HAP-1 (cell line): ENCODE measurements at regions not wholly inside any gene's neighbourhood (a gene's known extent, or its start where the extent isn't known, plus 50 kb on each side); places are given as distances from the start of the nearest gene placed in this dataset.
"Not testable (repeated sequence)": the region's sequence is repeated elsewhere in the genome, so short reads cannot be mapped to it uniquely, and the experiment has no call there.

ENCODE experiments used
- DNase-seq, 2 experiments: peaks; one replicate each; pipeline ENCODE4 v3.0.0-alpha.2; 2016 to 2020; ENCODE audit warnings: low spot score in 2 of 2
- H3K27me3 ChIP-seq: fragments of 250-450 bp; sonication (Bioruptor Pico); 2 replicates; pipeline ENCODE4 v1.5.1; 2020; ENCODE audit warnings: low read depth, mild to moderate bottlenecking, moderate library complexity
- H3K36me3 ChIP-seq: fragments of 250-450 bp; sonication (Bioruptor Pico); replicated peaks from 2 replicates; pipeline ENCODE4 v1.5.1; 2020; ENCODE audit warnings: mild to moderate bottlenecking
- H3K4me1 ChIP-seq: fragments of 250-450 bp; sonication (Bioruptor Pico); 2 replicates; pipeline ENCODE4 v1.5.1; 2020; ENCODE audit warnings: mild to moderate bottlenecking
- H3K4me3 ChIP-seq: fragments of 250-450 bp; sonication (Bioruptor Pico); 2 replicates; pipeline ENCODE4 v1.5.1; 2020; ENCODE audit warnings: mild to moderate bottlenecking, moderate library complexity
- H3K9me3 ChIP-seq: fragments of 250-450 bp; sonication (Bioruptor Pico); 2 replicates; pipeline ENCODE4 v1.5.1; 2020; ENCODE audit warnings: mild to moderate bottlenecking, moderate library complexity
- in situ Hi-C: fragments of 300-500 bp; cut with MboI; formaldehyde crosslinking; loops from 3 replicates; pipeline ENCODE4 v1.14.3; 2020; ENCODE audit warnings: low sequenced_read_pairs, inconsistent platforms, mixed read lengths

DNA sequence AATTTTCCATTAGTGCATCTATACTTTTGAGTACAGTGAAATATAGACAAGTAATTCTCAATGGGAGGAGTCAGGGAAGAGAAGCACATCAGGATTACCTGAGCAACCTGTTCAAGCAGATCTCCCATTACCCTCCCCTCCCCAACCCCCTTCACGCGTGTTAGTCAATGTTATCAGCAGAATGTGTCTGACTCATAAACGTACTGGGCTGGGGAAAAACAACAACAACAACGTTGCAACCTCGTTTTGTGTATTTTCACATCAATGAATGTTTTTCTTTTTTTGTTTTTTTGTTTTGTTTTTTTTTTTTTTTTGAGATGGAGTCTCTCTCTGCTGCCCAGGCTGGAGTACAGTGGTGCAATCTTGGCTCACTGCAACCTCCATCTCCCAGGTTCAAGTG, 287.0 kb upstream of the STXBP5 start:
- Histone ChIP-seq H3K4me3 (no peak overlapping the region), H3K27me3 (no peaks in the 10 kb centered on the region), H3K4me1 (peaks cover 9% of the 10 kb centered on the region; the same call in 1 of the 2 replicates), H3K9me3 (no peaks in the 10 kb centered on the region), H3K36me3 (no peaks in the 10 kb centered on the region)
- in situ Hi-C loops = no loop called here
- DNase-seq = no peak

DNA sequence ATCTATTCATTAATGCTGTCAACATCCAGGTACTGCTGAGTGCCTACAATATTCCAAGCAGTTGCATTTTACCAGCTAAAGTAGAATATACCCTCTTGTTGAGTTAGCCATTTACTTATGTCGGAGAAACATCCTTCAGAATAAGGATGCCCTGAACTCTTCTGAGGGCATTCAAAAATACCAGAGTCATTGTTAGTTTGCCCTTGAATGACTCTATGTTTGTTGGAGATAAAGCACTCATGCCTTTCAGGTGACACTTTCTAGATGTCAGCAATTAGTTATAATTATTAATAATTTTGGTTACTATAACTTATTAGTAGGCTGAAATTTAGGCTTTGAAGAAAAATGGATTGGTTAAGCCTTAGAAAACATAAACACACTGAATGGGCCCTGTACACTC, 286.2 kb upstream of the STXBP5 start:
- H3K4me1 ChIP-seq = peaks cover 9% of the 10 kb centered on the region; the same call in 1 of the 2 replicates
- no peaks in the 10 kb centered on the region for H3K36me3 ChIP-seq
- H3K9me3 ChIP-seq = no peaks in the 10 kb centered on the region
- no peaks in the 10 kb centered on the region for H3K27me3 ChIP-seq
- in situ Hi-C loops = no loop called here
- no peak for DNase-seq
- no peak overlapping the region for H3K4me3 ChIP-seq

DNA sequence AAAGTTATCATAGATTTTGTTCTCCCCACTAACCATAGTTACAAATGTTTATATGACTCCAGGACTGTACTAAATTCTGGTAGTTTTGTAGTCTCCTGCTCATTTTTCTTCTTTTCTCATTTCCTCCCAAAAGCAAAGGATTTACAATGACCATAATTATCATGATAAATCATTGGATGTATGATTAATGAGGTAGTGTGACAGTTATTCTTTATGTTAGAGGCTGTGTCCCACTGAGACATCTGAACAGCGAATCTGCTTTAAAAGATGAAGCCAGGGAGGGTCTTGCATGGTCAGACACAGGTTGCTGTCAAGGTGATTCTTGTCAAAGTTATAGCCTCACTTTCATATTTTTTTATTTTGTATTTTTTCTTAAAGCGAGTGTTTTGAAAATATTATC, 285.2 kb upstream of the STXBP5 start:
- in situ Hi-C loops = no loop called here
- 0 out of 2 replicates have a peak, but pooled peaks cover 5% of the 10 kb centered on the region for H3K4me1 ChIP-seq
- DNase-seq = no peak
- no peaks in the 10 kb centered on the region for H3K36me3 ChIP-seq
- no peaks in the 10 kb centered on the region for H3K9me3 ChIP-seq
- no peak overlapping the region for H3K4me3 ChIP-seq
- no peaks in the 10 kb centered on the region for H3K27me3 ChIP-seq

DNA sequence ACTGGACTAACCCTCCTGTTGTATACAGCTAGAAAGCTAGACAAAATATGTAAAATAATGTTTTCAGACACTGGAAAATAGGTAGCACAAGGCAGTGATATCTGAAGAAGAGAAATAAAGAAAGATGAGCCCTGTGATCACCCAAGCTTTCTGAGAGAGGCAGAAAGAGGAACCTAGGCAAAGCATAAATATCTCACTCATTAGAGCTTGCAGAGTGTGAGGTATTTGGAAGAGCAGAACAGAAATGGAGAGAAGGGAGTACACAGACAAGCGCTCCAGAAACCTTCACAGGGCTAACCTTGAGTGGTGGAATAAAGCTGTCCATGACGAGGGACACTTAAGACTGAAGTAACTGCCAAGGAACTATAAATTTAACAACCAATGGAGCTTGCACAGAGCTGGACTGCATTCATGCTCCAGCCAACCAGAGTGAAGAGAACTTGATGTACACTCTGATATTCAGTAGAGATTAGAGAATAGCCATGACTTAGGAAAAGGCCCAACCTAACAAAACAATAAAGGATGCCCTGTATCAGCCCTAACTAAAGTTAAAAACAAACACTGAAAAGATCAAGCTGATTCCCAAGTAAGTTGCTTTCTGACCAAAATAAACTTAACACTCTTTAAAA, 280.9 kb upstream of the STXBP5 start:
- in situ Hi-C loops = no loop called here
- no peak overlapping the region for H3K4me3 ChIP-seq
- no peak for DNase-seq
- no peaks in the 10 kb centered on the region for H3K36me3 ChIP-seq
- no peaks in the 10 kb centered on the region for H3K4me1 ChIP-seq
- H3K9me3 ChIP-seq = no peaks in the 10 kb centered on the region
- no peaks in the 10 kb centered on the region for H3K27me3 ChIP-seq

DNA sequence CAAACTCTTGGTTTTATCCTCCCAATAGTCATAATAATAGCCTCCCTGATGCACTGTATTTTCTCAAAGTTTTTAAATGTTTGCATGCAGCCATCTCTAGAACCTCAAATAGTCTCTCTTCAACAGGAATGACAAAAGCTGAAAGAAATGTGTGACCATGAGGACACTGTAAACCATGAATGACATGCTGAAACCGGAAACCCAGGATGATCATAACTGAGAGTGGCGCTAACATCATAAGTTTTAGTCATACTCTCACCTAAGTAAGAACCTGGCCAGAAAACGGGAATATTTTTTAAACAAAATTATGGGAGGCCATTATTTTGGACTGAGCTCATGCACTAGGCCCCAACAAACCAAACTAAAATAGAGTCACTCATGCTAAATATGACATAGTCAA, 278.4 kb upstream of the STXBP5 start:
- Histone ChIP-seq H3K4me3 (no peak overlapping the region), H3K36me3 (no peaks in the 10 kb centered on the region), H3K4me1 (no peaks in the 10 kb centered on the region), H3K9me3 (no peaks in the 10 kb centered on the region), H3K27me3 (no peaks in the 10 kb centered on the region)
- in situ Hi-C loops = no loop called here
- DNase-seq = no peak

DNA sequence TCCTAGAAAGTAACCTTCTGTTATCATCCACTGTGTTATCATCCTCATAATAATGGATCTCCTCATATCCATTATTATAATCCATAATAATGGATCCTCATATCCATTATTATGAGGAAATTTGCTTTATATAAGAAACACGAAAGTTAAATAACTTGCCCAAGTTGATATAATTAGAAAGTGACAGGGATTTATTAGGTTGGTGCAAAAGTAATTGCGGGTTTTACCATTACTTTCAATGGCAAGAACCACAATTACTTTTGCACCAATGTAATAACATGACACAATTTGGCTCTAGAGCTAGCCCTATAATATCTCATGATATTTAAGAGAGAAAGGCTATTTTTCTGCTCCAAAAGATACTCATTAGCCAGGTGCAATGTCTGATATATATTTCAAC, 275.7 kb upstream of the STXBP5 start:
- H3K36me3 ChIP-seq = no peaks in the 10 kb centered on the region
- no peaks in the 10 kb centered on the region for H3K4me1 ChIP-seq
- no peak for DNase-seq
- H3K9me3 ChIP-seq = no peaks in the 10 kb centered on the region
- in situ Hi-C loops = no loop called here
- H3K4me3 ChIP-seq = no peak overlapping the region
- H3K27me3 ChIP-seq = no peaks in the 10 kb centered on the region; the same call in 1 of the 2 replicates

DNA sequence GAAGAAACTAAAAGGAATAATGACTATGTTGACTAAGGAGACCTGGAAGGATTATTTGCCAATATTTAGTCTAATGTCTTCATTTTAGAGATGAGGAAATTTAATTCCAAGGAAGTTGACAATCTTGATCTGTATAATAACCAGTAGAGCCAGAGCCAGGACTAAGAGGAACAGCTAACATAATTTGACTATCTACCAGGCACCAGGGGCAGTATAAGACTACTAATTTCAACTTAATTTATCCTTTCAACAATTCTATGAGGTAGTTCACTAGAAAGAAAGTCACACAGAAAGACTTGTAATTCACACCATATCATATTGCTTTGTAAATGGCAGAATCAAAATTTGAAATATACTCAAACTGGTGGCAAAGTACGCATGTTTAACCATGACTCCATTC, 273.0 kb upstream of the STXBP5 start:
- in situ Hi-C loops = no loop called here
- Histone ChIP-seq H3K4me1 (no peaks in the 10 kb centered on the region), H3K9me3 (no peaks in the 10 kb centered on the region), H3K27me3 (no peaks in the 10 kb centered on the region; the same call in 1 of the 2 replicates), H3K4me3 (no peak overlapping the region), H3K36me3 (no peaks in the 10 kb centered on the region)
- DNase-seq = no peak

DNA sequence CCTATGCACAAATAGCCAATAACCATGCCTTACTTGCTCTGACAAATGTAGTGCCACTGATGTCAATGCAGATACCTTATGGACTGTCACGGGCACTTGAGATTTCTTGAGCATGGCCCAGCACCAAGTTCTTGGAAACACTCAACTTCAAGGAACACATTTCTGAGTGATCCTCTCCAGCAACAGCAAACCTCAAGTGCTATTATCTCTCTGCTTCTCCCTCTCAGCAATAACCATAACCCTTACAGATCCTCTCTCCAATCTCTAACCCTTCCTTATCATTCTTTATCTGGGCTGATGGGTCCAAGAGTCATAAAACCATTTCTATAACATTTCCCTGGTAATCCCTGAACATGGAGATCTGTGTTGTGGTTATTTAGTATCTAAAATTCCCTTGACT, 266.9 kb upstream of the STXBP5 start:
- Histone ChIP-seq H3K36me3 (no peaks in the 10 kb centered on the region), H3K4me1 (no peaks in the 10 kb centered on the region), H3K4me3 (no peak overlapping the region), H3K27me3 (no peaks in the 10 kb centered on the region; the same call in none of the 2 replicates), H3K9me3 (no peaks in the 10 kb centered on the region)
- in situ Hi-C loops = no loop called here
- no peak for DNase-seq

DNA sequence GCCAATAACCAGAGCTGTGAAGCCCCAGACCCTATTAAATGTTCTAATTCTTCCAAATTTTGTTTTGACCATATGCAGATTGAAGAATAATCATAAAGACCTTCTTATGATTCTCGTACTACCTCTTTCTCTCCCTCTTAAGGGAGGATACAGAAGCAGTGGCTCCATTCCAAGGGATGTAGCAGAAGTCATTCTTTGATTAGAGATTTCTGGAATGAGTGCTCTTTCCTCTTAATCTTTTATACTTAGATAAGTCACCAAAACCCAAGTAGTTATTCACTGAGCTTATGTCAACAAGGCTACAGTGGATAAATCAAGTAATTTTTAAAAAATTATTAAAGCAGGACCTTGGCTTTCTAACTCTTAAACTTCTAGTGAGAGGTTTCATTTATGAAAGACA, 266.0 kb upstream of the STXBP5 start:
- Histone ChIP-seq H3K4me3 (no peak overlapping the region), H3K9me3 (no peaks in the 10 kb centered on the region), H3K4me1 (no peaks in the 10 kb centered on the region), H3K36me3 (no peaks in the 10 kb centered on the region), H3K27me3 (no peaks in the 10 kb centered on the region; the same call in none of the 2 replicates)
- no peak for DNase-seq
- in situ Hi-C loops = no loop called here

DNA sequence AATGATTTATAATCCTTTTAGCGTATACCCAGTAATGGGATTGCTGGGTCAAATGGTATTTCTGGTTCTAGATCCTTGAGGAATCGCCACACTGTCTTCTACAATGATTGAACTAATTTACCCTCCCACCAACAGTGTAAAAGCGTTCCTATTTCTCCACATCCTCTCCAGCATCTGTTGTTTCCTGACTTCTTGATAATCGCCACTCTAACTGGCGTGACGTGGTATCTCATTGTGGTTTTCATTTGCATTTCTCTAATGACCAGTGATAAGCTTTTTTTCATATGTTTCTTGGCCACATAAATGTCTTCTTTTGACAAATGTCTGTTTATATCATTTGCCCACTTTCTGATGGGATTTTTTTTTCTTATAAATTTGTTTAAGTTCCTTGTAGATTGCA, 264.8 kb upstream of the STXBP5 start:
- H3K27me3 ChIP-seq, DNase-seq, H3K36me3 ChIP-seq, H3K9me3 ChIP-seq, H3K4me1 ChIP-seq, H3K4me3 ChIP-seq, in situ Hi-C loops: not testable (repeated sequence)

DNA sequence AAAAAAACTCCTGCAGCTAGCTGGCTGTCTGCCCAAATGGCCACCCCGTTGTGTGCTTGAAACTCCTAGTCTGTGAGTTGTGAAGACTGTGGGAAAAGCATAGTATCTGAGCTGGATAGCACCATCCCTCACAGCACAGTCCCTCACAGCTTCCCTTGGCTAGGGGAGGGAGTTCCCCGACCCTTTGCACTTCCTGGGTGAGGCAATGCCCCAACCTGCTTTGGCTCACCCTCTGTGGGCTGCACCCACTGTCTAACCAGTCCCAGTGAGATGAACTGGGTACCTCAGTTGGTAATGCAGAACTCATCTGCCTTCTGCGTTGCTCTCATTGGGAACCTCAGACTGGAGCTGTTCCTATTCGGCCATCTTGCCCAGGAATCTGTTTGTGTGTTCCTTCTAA, 260.6 kb upstream of the STXBP5 start:
- Histone ChIP-seq H3K9me3 (no peaks in the 10 kb centered on the region), H3K36me3 (no peaks in the 10 kb centered on the region), H3K4me3 (no peak overlapping the region), H3K4me1 (no peaks in the 10 kb centered on the region), H3K27me3 (no peaks in the 10 kb centered on the region; the same call in 1 of the 2 replicates)
- in situ Hi-C loops = no loop called here
- DNase-seq = no peak

DNA sequence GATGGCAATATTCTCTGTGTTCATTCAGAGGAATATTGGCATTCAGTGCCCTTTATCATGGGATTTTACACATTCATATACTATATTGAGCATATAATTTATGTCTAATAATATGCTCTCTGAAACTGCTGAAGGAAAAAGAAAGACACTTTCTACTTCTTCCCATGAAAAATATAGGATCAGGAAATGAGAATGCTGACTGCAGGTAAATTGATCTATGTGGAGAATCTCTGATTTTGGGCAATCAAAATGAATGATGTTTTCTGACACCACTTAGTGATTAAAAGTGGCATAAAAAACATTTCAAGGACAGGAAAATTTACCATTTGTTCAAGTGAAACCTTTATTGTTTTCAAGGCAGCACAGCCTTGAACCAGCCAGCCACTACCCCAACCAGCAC, 260.1 kb upstream of the STXBP5 start:
- in situ Hi-C loops = no loop called here
- Histone ChIP-seq H3K27me3 (no peaks in the 10 kb centered on the region; the same call in 1 of the 2 replicates), H3K4me3 (no peak overlapping the region)

DNA sequence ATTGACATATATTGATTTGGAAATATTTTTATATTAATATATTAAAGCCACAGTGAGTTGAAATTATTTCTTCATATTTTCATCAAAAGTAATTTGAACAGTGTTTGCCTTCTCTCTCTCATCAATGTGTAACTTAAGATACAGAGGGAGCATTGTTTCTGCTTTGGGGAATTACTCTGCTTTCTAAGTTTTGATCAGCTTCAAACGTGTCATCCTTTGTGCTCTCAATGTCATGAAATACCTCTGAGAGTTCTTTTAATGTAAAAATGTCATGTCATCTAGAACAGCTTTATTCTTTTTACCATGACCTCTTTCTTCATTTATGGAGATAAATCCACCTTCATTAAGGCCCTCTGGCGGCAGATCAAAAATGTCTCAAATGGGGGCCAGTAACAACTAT, 259.4 kb upstream of the STXBP5 start:
- Histone ChIP-seq H3K4me3 (no peak overlapping the region), H3K4me1 (no peaks in the 10 kb centered on the region), H3K36me3 (no peaks in the 10 kb centered on the region), H3K27me3 (no peaks in the 10 kb centered on the region; the same call in 1 of the 2 replicates), H3K9me3 (no peaks in the 10 kb centered on the region)
- in situ Hi-C loops = no loop called here
- no peak for DNase-seq

More for the DNA sequence above, 260.1 kb upstream of the STXBP5 start:
- Histone ChIP-seq H3K9me3 (no peaks in the 10 kb centered on the region), H3K36me3 (no peaks in the 10 kb centered on the region), H3K4me1 (no peaks in the 10 kb centered on the region)
- no peak for DNase-seq

DNA sequence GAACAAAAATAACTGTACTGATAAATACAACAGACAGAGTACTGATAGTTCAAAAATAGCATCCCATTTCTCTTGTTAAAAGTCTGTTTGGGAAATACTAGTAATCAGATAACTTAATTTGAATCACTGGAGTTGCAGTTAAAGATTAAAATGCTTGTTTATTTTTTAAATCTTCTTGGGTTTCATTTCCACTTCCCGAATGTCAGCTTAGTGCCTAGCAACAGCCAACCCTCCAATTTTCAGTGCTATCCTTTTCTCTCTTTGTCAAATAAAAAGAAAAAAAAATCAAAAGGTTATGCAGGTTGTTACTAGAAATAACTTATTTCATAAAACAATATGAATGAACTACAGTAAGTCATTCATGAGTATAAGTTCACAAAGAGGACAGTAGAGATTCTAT, 257.7 kb upstream of the STXBP5 start:
- no peak for DNase-seq
- Histone ChIP-seq H3K4me1 (no peaks in the 10 kb centered on the region), H3K9me3 (no peaks in the 10 kb centered on the region), H3K36me3 (no peaks in the 10 kb centered on the region), H3K27me3 (no peaks in the 10 kb centered on the region), H3K4me3 (no peak overlapping the region)
- in situ Hi-C loops = no loop called here

DNA sequence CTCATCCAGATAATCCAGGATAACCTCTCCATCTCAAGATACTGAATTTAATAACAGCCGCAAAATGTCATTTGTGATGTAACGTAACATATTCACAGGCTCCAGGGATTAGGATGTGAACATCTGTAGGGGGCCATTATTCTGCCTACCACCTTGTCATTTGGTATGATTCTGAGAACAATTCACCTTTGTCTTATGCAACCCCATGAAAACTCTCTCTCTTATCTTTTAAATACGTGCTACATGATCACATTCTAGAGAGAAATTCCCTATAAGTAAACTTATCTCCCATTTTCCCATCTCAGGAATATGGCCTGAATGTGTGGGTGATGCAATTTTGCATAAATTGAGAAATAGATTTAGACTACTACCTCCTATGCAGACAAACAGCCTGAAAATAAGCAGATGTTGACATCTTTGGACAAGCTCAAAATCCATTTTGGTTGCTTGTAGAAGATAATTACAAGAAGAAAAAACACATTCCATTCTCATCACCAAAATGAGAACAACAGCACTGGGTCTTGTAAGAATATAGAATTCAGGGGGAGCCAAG, 255.4 kb upstream of the STXBP5 start:
- no peak for DNase-seq
- in situ Hi-C loops = no loop called here
- Histone ChIP-seq H3K9me3 (no peaks in the 10 kb centered on the region), H3K4me3 (no peak overlapping the region), H3K36me3 (no peaks in the 10 kb centered on the region), H3K4me1 (no peaks in the 10 kb centered on the region), H3K27me3 (no peaks in the 10 kb centered on the region)
